CD4-positive, alpha-beta T cell treated with Interleukin-12 subunit alpha and Interleukin-12 subunit beta, for 1 hour (primary cell): ENCODE measurements at regions not wholly inside any gene's neighbourhood (a gene's known extent, or its start where the extent isn't known, plus 50 kb on each side); places are given as distances from the start of the nearest gene placed in this dataset.
"Not testable (repeated sequence)": the region's sequence is repeated elsewhere in the genome, so short reads cannot be mapped to it uniquely, and the experiment has no call there.

Experiments used
- DNase-seq: peaks from one replicate; pipeline ENCODE4 v3.0.0-alpha.2; 2020

- DNase-seq = no peak
Measured at GRCh38 chr2:183465048-183465447, 340.8 kb downstream of the NUP35 start.

GRCh38 chr2:183474912-183475695, 350.9 kb downstream of the NUP35 start:
- no peak for DNase-seq

DNA sequence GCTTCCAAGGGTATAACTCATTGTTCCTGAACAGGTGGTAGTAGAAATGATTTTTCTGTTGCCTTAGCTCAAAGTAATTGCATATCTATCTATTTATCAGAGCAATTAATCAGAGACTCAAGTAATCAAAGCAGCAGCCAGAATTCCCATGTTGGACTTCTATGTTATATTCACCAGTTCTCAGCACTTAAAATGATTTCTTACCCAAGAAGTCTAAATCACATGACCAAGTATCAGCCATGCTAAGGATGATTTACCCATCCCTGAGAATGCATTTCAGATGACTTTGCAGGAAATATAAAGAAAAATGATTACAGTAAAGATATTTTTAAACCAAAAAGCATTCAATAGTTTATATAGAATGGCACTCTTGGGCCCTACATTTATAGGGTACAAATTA, 352.2 kb downstream of the NUP35 start:
- DNase-seq = no peak

DNA sequence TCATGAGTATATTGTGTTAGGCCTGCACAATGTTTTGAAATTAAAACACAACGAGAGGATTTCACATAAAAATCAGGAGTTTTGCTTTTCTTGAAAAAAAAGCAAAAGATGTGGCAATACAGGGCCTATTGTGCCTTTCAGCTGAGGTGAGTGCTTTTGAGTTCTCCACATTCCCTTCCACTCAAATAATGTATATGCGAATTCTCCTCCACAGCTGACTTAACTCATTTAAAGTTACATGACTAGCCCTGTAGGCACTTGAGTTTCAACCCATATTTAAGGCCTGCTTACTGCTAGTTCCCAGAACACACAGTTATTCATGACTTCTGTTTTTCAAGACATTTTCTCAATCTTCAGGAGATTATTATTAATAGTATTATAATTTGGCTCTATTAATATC, 353.1 kb downstream of the NUP35 start:
- DNase-seq = no peak

GRCh38 chr2:183478941-183479595, 354.8 kb downstream of the NUP35 start:
- DNase-seq = not testable (repeated sequence)

DNA sequence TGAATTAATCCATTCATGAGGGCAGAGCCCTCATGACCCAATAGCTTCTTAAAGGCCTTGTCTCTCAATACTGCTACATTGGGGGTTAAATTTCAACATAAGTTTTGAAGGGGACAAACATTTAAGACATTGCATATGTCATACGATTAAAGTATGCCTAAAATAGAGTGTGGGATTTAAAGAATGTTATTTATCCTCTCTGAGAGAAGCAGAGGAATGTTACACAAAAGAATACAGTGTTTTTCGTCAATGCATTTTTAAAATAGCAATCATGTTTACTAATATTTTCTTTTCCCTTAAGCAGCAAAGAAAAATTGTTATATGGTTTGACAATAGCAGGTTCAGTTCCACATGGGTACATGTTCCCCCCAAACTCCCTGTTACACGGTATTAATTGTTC, 363.1 kb downstream of the NUP35 start:
- DNase-seq = no peak

DNA sequence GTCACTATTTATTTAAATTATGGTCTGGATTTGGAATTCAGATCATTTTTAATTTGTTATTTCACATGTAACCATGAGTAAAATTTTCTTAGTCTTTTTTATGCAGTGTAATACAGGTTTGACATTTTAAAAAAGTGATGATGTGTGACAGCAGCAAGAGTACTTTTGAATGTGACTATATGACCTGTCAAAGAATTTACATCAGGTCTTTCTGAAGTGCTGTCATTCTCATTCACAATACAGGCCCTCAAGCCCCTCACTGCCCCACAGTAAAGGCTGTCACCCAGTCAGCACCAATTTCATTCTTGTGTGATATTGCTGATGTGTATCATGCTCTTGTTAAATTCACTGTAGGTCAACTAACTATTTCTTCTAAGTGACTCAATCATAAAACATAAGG, 364.2 kb downstream of the NUP35 start:
- no peak for DNase-seq

DNA sequence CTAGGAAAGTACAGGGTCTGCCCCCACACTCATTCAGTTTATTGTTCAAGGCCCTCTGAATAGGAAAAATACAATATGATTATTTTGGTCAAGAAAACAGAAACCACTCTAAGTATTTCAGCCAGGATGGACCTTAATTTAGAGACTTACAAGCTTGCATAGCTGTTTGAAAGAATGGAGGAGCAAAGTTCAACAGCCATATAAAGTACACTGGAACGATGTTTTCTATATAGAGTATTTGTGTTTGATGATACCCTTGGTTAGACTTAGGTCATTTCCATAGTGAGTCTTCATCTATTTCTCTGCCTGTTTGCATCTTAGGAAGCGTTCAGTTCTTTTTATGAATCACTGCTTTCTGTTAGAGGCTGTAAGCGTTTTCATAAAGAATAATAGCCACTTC, 366.2 kb downstream of the NUP35 start:
- no peak for DNase-seq

DNA sequence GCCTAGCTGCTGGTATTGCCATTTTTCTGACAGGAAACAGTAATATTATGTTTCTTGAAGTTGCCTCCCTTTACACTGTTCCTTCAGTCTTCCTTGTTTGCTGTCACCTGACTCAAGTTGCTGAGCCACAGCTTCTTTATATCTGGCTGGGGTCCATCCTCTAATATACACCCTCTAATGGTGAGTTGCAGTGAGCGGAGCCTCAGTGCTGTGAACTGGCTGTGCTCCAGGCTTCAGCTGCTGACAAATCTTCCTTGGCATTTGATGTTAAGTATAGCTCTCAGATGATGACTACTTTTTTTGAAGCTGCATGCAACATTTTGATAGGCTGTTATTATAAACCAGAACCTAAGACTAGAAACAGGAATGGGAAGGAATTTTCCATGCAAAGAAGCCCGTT, 366.7 kb downstream of the NUP35 start:
- no peak for DNase-seq

- no peak for DNase-seq
Measured at GRCh38 chr2:183493040-183493439, 368.8 kb downstream of the NUP35 start.

DNA sequence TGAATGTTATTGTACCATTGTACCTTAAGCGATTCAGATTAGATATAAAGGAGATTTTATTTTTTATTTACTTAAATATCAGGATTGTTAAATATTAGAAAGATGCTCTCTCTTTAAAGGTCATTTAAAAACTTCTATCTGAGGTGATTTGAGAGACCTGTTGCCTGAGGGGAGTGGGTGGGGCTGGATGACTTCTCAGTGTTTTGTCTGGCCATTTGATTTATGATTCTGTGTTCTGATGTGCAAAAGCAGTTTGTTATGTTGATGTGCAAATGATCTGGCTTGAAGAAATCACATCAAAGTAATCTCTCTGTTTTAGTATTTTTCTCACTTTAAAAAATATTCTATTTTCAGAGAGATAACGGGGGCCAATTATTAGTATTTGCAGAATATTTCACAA, 370.8 kb downstream of the NUP35 start:
- DNase-seq = no peak

GRCh38 chr2:183495589-183496267, 371.5 kb downstream of the NUP35 start:
- DNase-seq = no peak

GRCh38 chr2:183497861-183498260, 373.6 kb downstream of the NUP35 start:
- DNase-seq = no peak

DNA sequence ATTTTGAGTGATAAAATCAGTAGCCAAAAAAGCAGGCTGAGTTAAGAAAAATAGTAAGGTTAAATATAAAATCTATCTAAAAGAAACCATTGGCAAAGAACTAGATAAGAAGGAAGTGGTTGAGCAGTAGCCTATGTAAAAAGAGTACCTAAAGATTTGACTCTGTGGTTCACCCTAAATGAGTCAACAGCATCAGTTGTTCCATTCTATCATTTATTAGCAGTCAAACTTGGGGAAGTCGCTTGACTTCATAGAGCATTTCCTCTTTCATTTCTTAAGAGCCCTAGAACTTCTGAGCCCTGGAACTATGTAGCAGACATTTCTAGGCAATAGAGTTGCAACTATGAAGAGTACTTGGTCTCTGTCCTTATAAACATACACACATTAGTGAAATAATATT, 381.7 kb downstream of the NUP35 start:
- DNase-seq = no peak

- DNase-seq = no peak
Measured at GRCh38 chr2:183511154-183511553, 386.9 kb downstream of the NUP35 start.

- DNase-seq = no peak
Measured at GRCh38 chr2:183519371-183520056, 395.3 kb downstream of the NUP35 start.

DNA sequence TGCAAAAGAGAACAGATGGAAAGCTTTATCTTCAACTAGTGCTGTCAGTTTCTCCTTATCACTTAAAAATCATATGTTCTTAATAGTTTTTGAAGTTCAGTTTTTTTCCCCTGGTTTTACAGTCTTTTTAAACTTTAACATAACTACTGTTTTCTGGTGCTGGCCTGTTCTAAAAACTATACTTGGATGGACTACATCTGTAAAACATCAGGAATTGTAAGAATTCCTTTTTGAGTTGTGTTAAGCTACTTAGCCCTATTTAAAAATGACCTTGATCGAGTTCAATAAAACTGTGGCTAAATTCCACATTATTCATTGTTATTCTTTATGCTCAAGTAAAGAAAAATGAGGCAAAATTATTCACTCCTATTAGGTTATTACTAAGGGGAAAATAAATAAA, 397.7 kb downstream of the NUP35 start:
- DNase-seq = no peak

GRCh38 chr2:183522489-183523266, 398.4 kb downstream of the NUP35 start:
- no peak for DNase-seq

DNA sequence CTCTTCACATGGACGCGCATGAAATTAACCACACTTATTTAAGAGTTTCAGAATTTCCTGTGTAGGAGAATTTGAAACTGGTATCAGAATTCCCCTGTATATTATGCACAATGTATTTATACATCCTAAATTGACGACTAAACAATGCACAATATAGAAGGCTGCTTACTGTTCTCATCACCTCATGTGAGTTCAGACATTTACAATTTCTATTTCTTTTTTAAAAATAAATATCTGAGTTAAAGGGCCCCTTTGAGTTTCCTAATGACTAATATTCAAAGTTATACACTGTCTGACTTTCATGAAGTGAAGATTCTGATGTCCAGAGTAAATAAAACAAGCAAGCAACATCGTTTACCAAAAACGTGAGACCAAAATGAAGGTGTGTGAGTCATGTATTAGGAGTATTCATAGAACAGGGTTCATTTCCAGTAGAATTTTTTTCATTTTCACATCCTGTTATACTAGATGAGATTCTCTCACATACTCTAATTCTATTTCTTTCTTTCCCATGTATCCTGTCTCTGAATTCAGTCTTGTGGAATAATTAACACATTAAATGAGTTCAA, 406.2 kb downstream of the NUP35 start:
- no peak for DNase-seq

DNA sequence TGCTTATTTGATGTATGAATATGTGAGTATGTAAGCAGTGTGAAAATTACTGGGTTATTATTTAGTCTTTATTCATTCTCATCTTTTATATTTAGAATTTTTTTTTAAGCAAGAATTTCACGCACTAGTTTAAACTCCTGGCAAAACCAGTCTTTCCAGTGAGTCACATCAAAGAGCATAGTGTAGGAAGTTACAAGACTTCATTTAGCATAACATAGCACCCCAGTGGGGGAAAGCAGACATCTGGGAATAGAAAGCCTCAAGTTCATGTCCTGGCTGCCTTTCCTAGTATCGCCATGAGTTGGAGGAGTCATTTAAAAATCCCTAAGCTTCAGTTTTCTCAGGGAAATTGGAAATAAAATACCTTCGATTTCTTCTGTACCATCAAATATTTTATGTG, 408.3 kb downstream of the NUP35 start:
- no peak for DNase-seq

DNA sequence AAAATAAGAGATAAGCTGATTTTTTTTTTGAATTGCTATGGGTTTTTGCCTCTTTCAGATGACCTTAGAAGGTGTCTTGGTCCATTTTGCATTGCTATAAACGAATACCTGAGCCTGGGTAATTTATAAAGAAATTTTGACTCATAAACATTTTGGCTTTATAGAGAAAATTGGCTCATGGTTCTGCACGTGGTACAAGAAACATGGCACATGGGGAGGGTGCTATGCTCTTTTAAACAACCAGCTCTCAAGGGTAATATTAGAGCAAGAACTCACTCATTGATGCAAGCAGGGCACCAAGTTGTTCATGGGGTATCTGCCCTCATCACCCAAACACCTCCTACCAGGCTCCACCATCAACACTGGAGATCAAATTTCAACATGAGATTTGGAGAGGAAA, 408.8 kb downstream of the NUP35 start:
- no peak for DNase-seq

DNA sequence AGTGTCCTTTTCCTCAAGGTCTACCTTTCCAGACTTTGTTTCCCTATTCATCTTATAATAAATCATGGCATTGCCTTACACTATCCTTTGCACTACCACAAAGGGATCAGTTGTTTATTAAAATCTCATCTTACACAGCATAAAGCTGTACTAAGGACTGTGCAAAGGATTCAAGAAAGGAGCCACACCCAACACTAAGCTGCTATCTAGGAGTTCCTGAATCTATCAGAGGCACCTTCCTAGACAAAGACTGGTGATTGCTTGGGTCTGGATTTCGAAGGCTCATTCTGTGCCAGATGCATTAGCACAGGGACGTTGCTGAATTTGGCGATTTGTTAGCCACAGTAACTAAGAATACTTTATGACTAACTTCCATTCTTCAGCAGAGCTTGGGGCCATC, 412.0 kb downstream of the NUP35 start:
- no peak for DNase-seq
